ENCODE measurements at regions not wholly inside any gene's neighbourhood (a gene's known extent, or its start where the extent isn't known, plus 50 kb on each side); places are given as distances from the start of the nearest gene placed in this dataset.

DNA sequence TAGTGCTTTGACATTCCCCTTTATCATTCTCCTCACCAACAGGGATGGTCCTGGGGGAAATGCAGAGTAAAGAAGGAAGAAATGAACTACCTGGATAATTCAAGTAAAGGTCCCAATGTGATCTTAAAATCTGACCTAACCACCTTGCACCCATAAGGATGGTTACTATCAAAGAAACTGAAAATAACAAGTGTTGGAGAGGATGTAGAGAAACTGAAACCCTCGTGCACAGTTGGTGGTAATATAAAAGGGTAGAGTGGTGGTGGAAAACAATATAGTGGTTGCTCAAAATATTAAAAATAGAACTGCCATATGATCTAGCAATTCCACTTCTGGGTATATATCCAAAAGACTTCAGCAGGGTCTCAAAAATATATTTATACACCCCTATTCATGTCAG, 298.6 kb upstream of the PPARGC1A start:
- intact Hi-C loops (cut with micrococcal nuclease): no loop called here
- no peak overlapping the region for H3K4me3 Mint-ChIP-seq (ENCODE audit: unreplicated experiment)
- DNase-seq (ENCODE audit: unreplicated experiment): no peak
- H3K36me3 Mint-ChIP-seq (ENCODE audit: insufficient read depth, unreplicated experiment): no peaks in the 10 kb centered on the region
- BruUV-seq (replicated peaks): no TSS peak
- CTCF ChIA-PET: interaction anchor here (1.1 kb wide), 1 partner anchor 21 kb away, joined by 3 read pairs; no protein-coding TSS in a partner anchor
- no peaks in the 10 kb centered on the region for H3K4me1 Mint-ChIP-seq (ENCODE audit: insufficient read depth, unreplicated experiment)
- H3K27me3 Mint-ChIP-seq (ENCODE audit: insufficient read depth, unreplicated experiment): no peaks in the 10 kb centered on the region
- no peaks in the 10 kb centered on the region for H3K9me3 Mint-ChIP-seq (ENCODE audit: unreplicated experiment)
- POLR2A ChIA-PET: no interaction called here
- TF ChIP-seq CTCF (IDR thresholded peaks at IDR 0.05; ENCODE audit: unreplicated experiment): no peak
- no peak overlapping the region for H3K27ac Mint-ChIP-seq (ENCODE audit: low read depth, unreplicated experiment)

DNA sequence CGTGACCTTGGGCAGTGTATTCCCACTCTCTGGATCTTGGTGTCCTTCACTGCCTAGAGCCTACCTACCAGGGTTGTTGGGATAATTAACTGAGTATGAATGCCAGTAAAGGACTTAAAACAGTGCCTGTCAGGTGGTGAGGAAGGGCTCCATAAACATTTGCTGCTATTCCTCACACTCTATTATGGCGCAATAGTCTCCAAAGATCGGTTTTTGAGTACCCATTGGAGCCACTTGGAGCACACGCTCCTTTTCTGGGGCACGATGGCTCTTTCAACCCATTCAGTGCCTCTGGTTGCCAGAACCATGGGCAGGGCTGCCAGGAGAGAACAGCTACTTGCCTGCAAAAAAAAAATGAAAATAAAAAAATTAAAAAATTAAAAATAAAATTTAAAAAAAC, 296.6 kb upstream of the PPARGC1A start:
- ChIA-PET CTCF (no interaction called here), POLR2A (interaction anchor here (0.6 kb wide), 1 partner anchor 278 kb away, joined by 3 read pairs; no protein-coding TSS in a partner anchor)
- Mint-ChIP-seq H3K36me3 (ENCODE audit: insufficient read depth, unreplicated experiment) (no peaks in the 10 kb centered on the region), H3K4me3 (ENCODE audit: unreplicated experiment) (no peak overlapping the region), H3K4me1 (ENCODE audit: insufficient read depth, unreplicated experiment) (no peaks in the 10 kb centered on the region), H3K27ac (ENCODE audit: low read depth, unreplicated experiment) (no peak overlapping the region), H3K27me3 (ENCODE audit: insufficient read depth, unreplicated experiment) (no peaks in the 10 kb centered on the region), H3K9me3 (ENCODE audit: unreplicated experiment) (no peaks in the 10 kb centered on the region)
- TF ChIP-seq CTCF (IDR thresholded peaks at IDR 0.05; ENCODE audit: unreplicated experiment): no peak
- intact Hi-C loops (cut with micrococcal nuclease): no loop called here
- no peak for DNase-seq (ENCODE audit: unreplicated experiment)
- no TSS peak for BruUV-seq (replicated peaks)

DNA sequence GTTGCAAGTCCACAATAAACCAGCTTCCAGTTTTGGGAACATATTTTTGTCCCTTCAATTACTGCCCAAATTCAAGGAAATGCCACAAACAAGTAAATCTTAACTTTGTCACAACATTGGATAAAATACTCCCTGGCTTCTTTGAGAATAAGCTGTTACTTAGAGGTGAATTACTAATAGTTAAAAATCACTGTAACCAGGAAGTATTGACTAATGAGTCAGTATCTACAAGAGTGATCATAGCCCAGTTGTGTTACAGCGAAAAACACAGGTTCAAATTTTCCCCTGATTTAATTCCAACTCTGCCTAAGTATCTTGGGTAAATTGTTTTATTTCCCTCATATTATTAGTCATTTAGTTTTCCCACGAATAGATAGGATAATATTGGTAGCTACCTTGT, 291.2 kb upstream of the PPARGC1A start:
- Mint-ChIP-seq H3K27me3 (ENCODE audit: insufficient read depth, unreplicated experiment) (no peaks in the 10 kb centered on the region), H3K27ac (ENCODE audit: low read depth, unreplicated experiment) (no peak overlapping the region), H3K4me3 (ENCODE audit: unreplicated experiment) (no peak overlapping the region), H3K4me1 (ENCODE audit: insufficient read depth, unreplicated experiment) (peaks cover 9% of the 10 kb centered on the region), H3K9me3 (ENCODE audit: unreplicated experiment) (peaks cover 6% of the 10 kb centered on the region), H3K36me3 (ENCODE audit: insufficient read depth, unreplicated experiment) (no peaks in the 10 kb centered on the region)
- intact Hi-C loops (cut with micrococcal nuclease): no loop called here
- no peak for DNase-seq (ENCODE audit: unreplicated experiment)
- POLR2A ChIA-PET: interaction anchor here (0.6 to 3.1 kb wide), 4 partner anchors 9 to 140 kb away, joined by 3 to 10 read pairs (median 4); no protein-coding TSS in a partner anchor
- no peak for TF ChIP-seq CTCF (IDR thresholded peaks at IDR 0.05; ENCODE audit: unreplicated experiment)
- no TSS peak for BruUV-seq (replicated peaks)
- CTCF ChIA-PET: interaction anchor here (0.6 kb wide), 1 partner anchor 11 kb away, joined by 3 read pairs; no protein-coding TSS in a partner anchor

DNA sequence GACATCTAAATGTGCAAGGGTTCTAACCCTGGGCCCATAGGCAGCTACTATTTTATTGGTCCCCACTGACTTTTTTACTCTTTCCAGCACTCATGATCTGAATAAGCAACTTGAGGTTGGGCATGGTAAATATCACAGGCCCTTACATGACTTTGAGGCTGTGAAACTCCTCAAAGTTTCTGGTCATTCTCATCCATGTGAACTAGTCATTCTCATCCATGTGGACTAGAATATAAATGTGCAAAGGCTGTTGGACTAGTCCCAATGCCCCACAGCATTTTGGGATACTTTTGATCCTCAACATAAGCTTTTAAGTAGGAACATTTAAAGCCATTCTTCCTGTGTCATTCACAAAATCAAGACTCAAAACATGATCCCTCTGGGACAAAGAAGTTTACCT, 290.7 kb upstream of the PPARGC1A start:
- H3K27ac Mint-ChIP-seq (ENCODE audit: low read depth, unreplicated experiment): no peak overlapping the region
- POLR2A ChIA-PET: interaction anchor here (1.0 to 3.1 kb wide), 3 partner anchors 8 to 140 kb away, joined by 3 to 10 read pairs (median 4); no protein-coding TSS in a partner anchor
- CTCF ChIA-PET: no interaction called here
- no peaks in the 10 kb centered on the region for H3K36me3 Mint-ChIP-seq (ENCODE audit: insufficient read depth, unreplicated experiment)
- peaks cover 9% of the 10 kb centered on the region for H3K4me1 Mint-ChIP-seq (ENCODE audit: insufficient read depth, unreplicated experiment)
- DNase-seq (ENCODE audit: unreplicated experiment): no peak
- TF ChIP-seq CTCF (IDR thresholded peaks at IDR 0.05; ENCODE audit: unreplicated experiment): no peak
- H3K4me3 Mint-ChIP-seq (ENCODE audit: unreplicated experiment): no peak overlapping the region
- no TSS peak for BruUV-seq (replicated peaks)
- intact Hi-C loops (cut with micrococcal nuclease): no loop called here
- H3K9me3 Mint-ChIP-seq (ENCODE audit: unreplicated experiment): peaks cover 7% of the 10 kb centered on the region
- H3K27me3 Mint-ChIP-seq (ENCODE audit: insufficient read depth, unreplicated experiment): no peaks in the 10 kb centered on the region
